ENCODE measurements at regions not wholly inside any gene's neighbourhood (a gene's known extent, or its start where the extent isn't known, plus 50 kb on each side); places are given as distances from the start of the nearest gene placed in this dataset.

GRCh38 chr9:135378751-135379150 lies 100.8 kb upstream of the PPP1R26 start:
- no peaks in the 10 kb centered on the region for H3K36me3 ChIP-seq (ENCODE audit: insufficient read depth, low read length)
- no peak overlapping the region for H3K27ac ChIP-seq (ENCODE audit: low read length)
- no peak overlapping the region for H3K9ac ChIP-seq (ENCODE audit: low read length)
- TF ChIP-seq EP300 (conservative IDR thresholded peaks at IDR 0.05; ENCODE audit: poor library complexity, severe bottlenecking): no peak
- TF ChIP-seq CTCF (IDR thresholded peaks at IDR 0.05; ENCODE audit: poor library complexity, severe bottlenecking): no peak
- no peak for TF ChIP-seq REST (IDR thresholded peaks at IDR 0.05; ENCODE audit: borderline replicate concordance)
- TF ChIP-seq POLR2AphosphoS5 (IDR thresholded peaks at IDR 0.05): no peak
- no peak for TF ChIP-seq MXI1 (conservative IDR thresholded peaks at IDR 0.05; ENCODE audit: poor library complexity, severe bottlenecking)
- no peak for TF ChIP-seq SMC3 (conservative IDR thresholded peaks at IDR 0.05; ENCODE audit: poor library complexity)
- no peak for TF ChIP-seq EZH2 (IDR thresholded peaks at IDR 0.05; ENCODE audit: borderline replicate concordance, insufficient read depth, low read length, poor library complexity, severe bottlenecking)
- no peak for TF ChIP-seq RAD21 (conservative IDR thresholded peaks at IDR 0.05)
- TF ChIP-seq TAF1 (IDR thresholded peaks at IDR 0.05; ENCODE audit: low read depth): no peak
- no peaks in the 10 kb centered on the region for H3K27me3 ChIP-seq (ENCODE audit: insufficient read depth, low read depth, low read length)
- H3K9me2 ChIP-seq (ENCODE audit: insufficient read depth, low read length): no peaks in the 10 kb centered on the region
- no peaks in the 10 kb centered on the region for H3K79me2 ChIP-seq (replicated peaks; ENCODE audit: insufficient read depth, low read length)
- no peak overlapping the region for H2AFZ ChIP-seq (ENCODE audit: low read depth, low read length)
- no peak overlapping the region for H3K4me2 ChIP-seq (ENCODE audit: low read length)
- H3F3A ChIP-seq (ENCODE audit: insufficient read depth, low read length, poor library complexity, severe bottlenecking): no peaks in the 10 kb centered on the region
- no peaks in the 10 kb centered on the region for H4K20me1 ChIP-seq (ENCODE audit: insufficient read depth)
- H3K4me3 ChIP-seq (ENCODE audit: low read length): no peak overlapping the region
- no peaks in the 10 kb centered on the region for H3K9me3 ChIP-seq (ENCODE audit: low read length)

GRCh38 chr9:135379540-135380267 lies 99.9 kb upstream of the PPP1R26 start:
- Histone ChIP-seq H3K9me2 (ENCODE audit: insufficient read depth, low read length) (no peaks in the 10 kb centered on the region), H3K9me3 (ENCODE audit: low read length) (no peaks in the 10 kb centered on the region), H3F3A (ENCODE audit: insufficient read depth, low read length, poor library complexity, severe bottlenecking) (no peaks in the 10 kb centered on the region), H4K20me1 (ENCODE audit: insufficient read depth) (no peaks in the 10 kb centered on the region), H3K9ac (ENCODE audit: low read length) (no peak overlapping the region), H3K4me2 (ENCODE audit: low read length) (no peak overlapping the region), H2AFZ (ENCODE audit: low read depth, low read length) (no peak overlapping the region), H3K36me3 (ENCODE audit: insufficient read depth, low read length) (no peaks in the 10 kb centered on the region), H3K4me3 (ENCODE audit: low read length) (no peak overlapping the region), H3K27me3 (ENCODE audit: insufficient read depth, low read depth, low read length) (no peaks in the 10 kb centered on the region), H3K79me2 (replicated peaks; ENCODE audit: insufficient read depth, low read length) (no peaks in the 10 kb centered on the region), H3K27ac (ENCODE audit: low read length) (no peak overlapping the region)
- TF ChIP-seq EZH2 (IDR thresholded peaks at IDR 0.05; ENCODE audit: borderline replicate concordance, insufficient read depth, low read length, poor library complexity, severe bottlenecking): no peak
- TF ChIP-seq RAD21 (conservative IDR thresholded peaks at IDR 0.05): no peak
- no peak for TF ChIP-seq REST (IDR thresholded peaks at IDR 0.05; ENCODE audit: borderline replicate concordance)
- no peak for TF ChIP-seq SMC3 (conservative IDR thresholded peaks at IDR 0.05; ENCODE audit: poor library complexity)
- TF ChIP-seq CTCF (IDR thresholded peaks at IDR 0.05; ENCODE audit: poor library complexity, severe bottlenecking): no peak
- no peak for TF ChIP-seq MXI1 (conservative IDR thresholded peaks at IDR 0.05; ENCODE audit: poor library complexity, severe bottlenecking)
- no peak for TF ChIP-seq TAF1 (IDR thresholded peaks at IDR 0.05; ENCODE audit: low read depth)
- TF ChIP-seq POLR2AphosphoS5 (IDR thresholded peaks at IDR 0.05): no peak
- TF ChIP-seq EP300 (conservative IDR thresholded peaks at IDR 0.05; ENCODE audit: poor library complexity, severe bottlenecking): no peak
